SH-SY5Y (cell line): ENCODE measurements at regions not wholly inside any gene's neighbourhood (a gene's known extent, or its start where the extent isn't known, plus 50 kb on each side); places are given as distances from the start of the nearest gene placed in this dataset.

Experiments used
- GATA2 ChIP-seq: IDR thresholded peaks from 2 replicates; pipeline ENCODE4 v1.6.1; 2011; ENCODE audit warnings: mild to moderate bottlenecking, low read depth, low read length
- GATA3 ChIP-seq: IDR thresholded peaks from 2 replicates; pipeline ENCODE4 v1.6.1; 2011; ENCODE audit warnings: low read depth, mild to moderate bottlenecking, low read length, moderate library complexity

DNA sequence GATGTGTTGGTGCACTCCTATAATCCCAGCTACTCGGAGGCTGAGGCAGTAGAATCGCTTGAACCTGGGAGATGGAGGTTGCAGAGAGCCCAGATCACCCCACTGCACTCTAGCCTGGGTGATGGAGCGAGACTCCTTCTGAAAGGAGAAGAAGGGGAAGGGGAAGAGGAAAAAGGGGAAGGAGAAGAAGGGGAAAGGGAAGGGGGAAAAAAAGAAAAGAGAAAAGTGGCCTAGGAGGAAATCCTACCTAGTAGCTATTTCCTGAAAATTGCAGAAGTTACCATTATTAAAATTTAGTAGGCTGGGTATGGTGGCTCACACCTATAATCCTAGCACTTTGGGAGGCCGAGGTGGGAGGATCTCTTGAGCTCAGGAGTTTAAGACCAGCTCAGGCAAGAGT lies 67.4 kb downstream of the ARRDC3 start:
- TF ChIP-seq GATA3, result no peak
- no peak for TF ChIP-seq GATA2

DNA sequence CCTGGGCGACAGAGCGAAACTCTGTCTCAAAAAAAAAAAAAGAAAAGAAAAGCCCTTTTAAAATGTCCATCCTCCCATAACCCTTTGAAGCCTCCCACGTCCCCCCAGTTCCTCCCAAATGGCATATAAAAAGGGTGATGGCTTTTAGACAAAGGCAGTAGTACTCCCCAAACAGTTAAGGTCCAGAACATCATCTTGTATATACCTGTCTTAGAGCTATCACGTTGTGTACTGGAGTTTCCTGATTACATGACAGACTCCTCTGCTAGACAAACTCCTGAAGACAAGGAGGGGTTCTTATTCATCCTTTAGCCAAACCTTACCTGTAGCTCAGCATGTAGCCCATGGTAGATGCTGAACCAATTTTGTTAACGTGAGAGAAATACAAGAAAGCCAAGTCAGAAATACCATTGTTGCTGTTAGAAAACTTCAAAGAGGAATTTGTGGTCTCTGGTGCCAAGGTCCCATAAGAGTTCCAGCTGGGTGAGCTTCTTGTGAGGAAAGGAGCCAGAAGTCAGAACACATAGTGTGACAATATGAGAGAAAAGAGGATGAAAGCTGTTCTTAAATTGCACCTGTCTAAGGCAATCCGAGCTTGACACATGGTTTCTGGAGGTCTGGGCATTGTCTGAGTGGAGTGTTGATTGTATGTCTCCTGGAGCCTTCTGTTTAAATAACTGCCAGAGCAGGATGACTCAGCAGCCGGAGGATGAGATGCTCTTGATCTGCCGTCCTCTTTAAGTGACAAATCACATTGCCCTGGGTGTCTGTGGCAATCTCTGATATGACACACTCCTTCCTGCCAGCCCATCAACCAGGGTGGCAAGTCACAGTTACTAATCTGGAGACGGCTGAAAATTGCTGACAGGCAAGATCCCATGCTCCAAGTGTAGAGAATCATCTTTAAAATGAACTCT lies 69.1 kb downstream of the ARRDC3 start:
- TF ChIP-seq GATA2 (peak; percentile 78), GATA3 (no peak)

DNA sequence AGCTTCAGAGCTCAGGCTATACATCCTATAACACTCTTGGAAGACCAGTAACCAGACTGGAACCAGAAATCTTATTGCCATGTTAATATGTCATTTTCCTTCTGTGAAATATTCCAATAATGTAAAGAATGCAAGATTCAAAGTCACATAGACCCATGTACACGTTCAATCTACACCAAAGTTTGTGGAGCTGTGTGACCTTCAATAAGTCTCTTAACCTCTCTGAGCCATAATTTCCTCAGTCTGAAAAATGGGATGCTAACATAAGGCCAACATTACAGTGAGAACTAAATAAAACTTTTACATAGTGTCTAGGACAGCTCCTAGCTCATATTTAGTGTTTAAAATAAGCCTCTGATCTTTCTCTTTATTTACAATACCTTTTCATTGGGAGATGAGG lies 70.4 kb downstream of the ARRDC3 start:
- TF ChIP-seq GATA3, result no peak
- TF ChIP-seq GATA2, result no peak

DNA sequence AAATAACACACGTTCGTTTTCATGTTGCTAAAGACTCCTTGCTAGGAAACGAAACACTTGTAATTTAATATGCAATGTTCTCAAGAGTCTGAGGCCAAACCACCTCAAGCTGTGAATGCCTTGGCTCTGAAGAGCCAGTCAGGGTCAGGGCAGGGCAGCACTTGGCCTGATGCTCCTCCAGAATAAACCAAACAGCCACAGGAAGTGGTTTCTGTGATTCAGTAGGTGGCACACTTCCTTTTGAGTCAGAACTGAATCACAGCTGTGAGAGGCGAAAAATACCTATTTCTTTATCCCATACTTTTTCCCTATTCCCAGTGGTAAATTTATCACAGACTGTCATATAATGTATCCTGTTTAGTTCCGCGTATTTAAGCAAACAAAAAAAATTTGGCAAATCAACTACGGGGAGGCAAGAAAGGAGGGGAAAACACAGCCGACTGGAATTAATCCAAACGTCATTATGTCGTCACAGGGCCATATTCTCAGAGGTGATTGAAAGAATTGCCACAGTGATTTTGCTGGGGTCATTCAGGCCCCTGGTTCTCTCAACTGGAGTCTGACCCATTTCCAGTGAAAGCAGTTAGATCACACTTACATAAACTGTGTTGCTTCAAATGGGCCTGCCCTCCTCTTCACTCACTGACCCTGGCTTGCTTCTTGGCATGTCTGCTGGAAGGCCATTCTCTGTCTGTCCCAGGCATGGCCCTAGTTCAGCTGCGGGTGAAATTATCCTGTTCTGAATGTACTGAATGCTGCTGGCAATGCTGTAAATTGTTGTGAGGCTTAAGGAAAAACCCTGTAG lies 71.2 kb downstream of the ARRDC3 start:
- TF ChIP-seq GATA2, result no peak
- no peak for TF ChIP-seq GATA3

DNA sequence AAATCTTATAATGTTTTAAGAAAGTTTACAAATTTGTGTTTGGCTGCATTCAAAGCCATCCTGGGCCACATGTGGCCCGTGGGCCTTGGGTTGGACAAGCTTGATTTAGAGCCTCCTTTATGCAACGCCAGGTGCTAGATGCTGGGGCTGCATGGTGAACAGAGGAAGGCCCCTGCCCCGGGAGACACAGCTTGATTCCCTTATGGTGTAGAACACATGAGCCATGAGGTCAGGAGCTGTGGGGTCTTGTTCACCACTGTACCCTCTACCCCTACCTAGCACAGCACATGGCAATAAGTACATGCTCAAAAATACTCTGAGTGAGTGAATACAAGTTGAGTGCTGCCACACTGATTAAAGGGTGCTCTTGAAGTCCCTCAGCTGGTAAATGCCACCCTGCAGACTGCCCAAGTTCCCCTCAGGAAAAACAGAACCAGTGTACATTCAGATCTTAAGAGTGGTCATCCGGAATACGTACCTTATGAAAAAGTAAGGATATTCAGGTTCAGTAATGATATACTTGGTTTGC lies 71.9 kb downstream of the ARRDC3 start:
- TF ChIP-seq GATA3, result no peak
- TF ChIP-seq GATA2, result no peak

DNA sequence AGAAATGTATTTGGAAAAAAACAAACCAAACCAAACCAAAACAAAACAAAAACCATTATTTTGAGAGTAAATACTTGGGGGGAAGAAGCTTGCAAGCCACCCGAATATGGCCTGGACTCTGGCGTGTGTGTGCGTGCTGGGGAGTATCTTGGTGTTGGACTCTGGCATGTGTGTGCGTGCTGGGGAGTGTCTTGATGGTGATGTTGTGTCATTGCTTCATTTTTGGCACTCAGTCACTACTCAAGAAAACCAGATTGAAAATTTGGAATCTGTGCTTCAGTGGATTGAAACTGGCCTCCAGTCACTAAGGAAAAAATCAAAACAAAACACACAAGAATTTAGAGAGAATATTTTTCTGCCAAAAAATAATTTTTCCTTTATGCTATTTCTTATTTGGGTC lies 76.1 kb downstream of the ARRDC3 start:
- no peak for TF ChIP-seq GATA3
- no peak for TF ChIP-seq GATA2

DNA sequence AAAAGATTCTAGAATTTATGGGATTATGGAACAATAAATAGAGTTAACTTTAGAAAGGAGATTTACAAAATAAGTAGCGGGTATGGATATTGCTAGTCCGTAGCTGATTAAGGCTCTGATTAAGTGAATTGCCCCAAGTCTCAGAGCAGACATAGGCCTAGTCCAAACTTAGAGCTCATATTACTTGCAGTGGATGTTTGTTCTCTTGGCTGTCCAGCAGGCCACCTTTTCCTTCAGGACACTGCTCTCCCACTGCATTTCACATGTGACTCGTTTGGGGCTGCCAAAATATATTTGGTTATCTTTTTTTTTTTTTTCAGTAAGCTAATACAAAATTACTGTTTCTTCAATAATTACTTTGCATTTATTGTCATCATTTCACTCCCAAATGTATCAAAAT lies 76.6 kb downstream of the ARRDC3 start:
- TF ChIP-seq GATA2 (no peak), GATA3 (no peak)

DNA sequence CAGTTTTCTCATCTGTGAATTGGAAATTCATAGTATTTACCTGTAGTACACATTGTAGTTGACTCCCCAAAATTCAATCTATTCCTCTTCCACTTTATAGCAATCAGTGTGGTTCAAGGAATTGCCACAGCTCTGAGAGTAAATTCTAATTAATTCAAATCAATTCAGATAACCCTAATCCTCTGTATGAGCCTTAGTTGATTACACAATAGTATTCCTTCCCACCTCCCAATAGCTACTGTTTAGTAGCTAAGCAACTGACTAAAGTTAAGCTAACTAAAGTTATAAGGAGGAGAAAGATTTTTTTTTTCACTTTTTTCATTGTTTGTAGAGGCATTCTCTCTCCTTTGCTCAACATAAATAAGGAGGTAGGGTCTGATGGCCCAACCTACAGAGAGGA lies 77.5 kb downstream of the ARRDC3 start:
- no peak for TF ChIP-seq GATA2
- no peak for TF ChIP-seq GATA3

DNA sequence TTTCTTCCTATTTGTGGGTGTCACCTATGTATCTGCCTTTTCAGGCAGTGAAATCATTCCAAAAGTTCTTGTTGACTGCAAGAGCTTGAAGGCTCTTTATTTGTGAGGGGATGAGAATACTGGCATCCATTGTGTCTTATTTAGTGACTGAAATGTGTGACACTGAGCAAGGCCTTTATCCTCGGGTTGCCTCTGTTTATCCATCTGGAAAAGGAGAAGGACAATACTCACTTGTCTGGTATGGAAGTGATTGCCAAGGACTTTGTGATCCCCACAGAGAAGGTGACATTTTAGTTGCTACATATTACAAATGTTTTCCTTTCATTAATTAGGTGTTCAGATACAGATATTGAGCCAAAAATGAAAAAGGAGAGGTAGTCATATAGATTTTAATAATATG lies 80.2 kb downstream of the ARRDC3 start:
- TF ChIP-seq GATA3, result no peak
- no peak for TF ChIP-seq GATA2

DNA sequence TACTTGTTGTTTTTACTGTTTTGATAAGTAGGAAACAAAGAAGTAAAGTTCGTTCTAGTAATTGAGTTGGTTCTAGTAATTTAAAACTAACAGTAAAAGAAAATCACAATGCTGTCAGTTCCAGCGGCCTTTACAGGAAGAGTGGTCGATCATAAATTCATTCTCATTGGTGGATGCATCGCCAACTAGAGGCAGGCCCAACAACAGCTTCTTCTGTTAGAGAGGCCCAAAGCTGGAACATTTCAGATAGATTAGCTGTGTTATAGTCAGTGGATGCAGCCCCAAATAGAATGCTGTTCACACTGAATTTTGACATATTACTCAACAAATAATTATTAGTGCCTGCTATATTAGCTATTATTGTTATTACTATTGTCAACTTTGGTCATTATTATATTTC lies 80.8 kb downstream of the ARRDC3 start:
- TF ChIP-seq GATA2 (no peak), GATA3 (no peak)

DNA sequence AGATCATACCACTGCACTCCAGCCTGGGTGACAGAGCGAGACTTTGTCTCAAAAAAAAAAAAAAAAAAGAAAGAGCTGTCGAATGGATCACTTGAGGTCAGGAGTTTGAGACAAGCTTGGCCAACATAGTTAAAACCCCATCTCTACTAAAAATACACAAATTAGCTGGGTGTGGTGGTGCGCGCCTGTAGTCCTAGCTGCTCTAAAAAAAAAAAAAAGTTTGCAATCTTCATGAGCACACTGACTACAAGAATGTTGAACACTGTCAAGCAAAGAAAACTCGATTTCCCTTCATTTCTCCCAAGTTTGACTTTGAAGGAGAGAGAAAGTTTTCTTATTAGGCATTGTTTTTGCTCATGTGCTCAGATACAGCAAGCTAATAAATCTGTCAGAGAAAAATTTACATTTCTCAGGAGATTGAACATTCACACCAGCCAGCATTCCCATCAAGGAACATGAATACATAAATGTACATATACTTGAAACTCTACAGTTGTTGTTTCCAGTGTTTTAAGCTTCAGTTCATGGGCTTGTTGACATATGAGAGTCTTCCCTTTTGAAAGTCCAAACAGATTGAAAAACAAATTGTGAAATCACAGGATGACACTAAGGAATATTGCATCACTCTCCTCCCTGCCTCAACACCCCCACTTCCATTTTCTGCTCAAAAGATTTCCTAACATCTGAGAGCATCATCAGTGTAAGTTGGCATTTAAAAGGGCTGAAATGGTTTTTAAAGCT lies 81.8 kb downstream of the ARRDC3 start:
- TF ChIP-seq GATA3 (no peak), GATA2 (no peak)

DNA sequence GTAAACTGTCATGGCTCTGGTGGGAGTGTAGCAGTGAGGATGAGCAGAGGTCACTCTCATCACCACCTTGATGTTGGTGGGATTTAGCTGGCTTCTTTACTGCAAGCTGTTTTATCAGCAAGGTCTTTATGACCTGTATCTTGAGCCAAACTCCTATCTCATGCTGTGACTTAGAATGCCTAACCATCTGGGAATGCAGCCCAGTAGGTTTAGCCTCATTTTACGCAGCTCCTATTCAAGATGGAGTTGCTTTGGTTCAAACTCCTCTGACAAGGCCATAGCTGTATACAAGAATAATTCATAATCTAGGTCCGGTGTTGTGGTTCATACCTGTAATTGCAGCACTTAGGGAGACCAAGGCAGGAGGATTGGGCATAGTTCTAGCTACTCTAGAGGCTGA lies 85.1 kb downstream of the ARRDC3 start:
- TF ChIP-seq GATA3 (no peak), GATA2 (no peak)

DNA sequence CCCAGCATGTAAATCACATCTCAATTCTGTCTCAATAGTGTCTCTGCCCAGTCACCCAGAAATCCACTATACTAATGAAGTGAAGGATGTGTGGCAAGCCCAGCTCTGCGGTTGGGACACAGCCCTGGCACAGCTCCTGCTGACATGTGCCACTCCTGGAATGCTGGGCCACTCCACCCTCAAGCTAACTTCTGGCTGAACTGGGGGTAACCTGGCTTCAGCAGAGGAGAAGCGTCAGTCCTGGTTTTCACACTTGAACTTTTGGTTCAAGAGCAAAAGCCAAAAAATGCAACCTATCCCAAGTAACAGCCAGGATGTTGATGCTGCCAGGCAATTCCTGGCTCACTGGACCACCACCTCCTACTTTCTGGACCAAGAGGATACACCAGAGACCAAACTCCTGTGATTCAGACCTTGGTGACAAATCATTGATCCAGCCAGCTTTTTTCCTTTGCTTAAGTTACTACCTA lies 86.4 kb downstream of the ARRDC3 start:
- TF ChIP-seq GATA3 (no peak), GATA2 (no peak)

DNA sequence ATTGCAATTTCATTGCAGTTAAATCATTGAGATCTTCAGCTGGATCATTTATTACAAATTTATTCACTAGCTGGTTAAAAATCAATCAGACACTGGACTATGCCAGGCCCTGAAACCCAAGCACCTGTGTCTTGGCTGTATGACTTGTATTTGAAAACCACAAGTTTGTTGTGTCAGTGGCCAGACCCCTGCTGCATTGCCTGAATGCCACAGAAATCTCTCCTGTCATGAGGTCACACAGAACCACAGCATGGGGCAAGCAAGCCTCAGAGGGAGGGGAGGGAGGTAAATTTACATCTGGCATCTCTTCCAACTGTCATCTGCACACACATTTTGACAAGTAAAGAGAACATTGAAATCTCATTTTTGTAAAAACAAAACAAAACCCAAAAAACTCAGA lies 90.0 kb downstream of the ARRDC3 start:
- no peak for TF ChIP-seq GATA2
